GM12878 (cell line): ENCODE measurements at regions not wholly inside any gene's neighbourhood (a gene's known extent, or its start where the extent isn't known, plus 50 kb on each side); places are given as distances from the start of the nearest gene placed in this dataset.

Experiments used
- ATAC-seq: fragments of 200-7000 bp; cut with Tn5 transposase; 3 replicates; pipeline ENCODE4 v1.9.1; 2020; ENCODE audit warnings: mild to moderate bottlenecking, moderate library complexity
- BruUV-seq: library from RNA; stranded (reverse); fragments of 400-500 nt; replicated peaks from 2 replicates; lab custom pipeline; 2021; lab: Mats Ljungman, UMichigan
- CTCF ChIA-PET: fragments of 300-600 bp; sonication (Branson Sonifier 250); formaldehyde crosslinking; extraction: SDS; loops from one replicate; lab custom pipeline; 2021; ENCODE audit warnings: inconsistent platforms; lab: Yijun Ruan, JAX
- POLR2A ChIA-PET: fragments of 350-600 bp; formaldehyde crosslinking; extraction: SDS; loops from one replicate; lab custom pipeline; 2021; ENCODE audit warnings: inconsistent platforms; lab: Charles Lee
- RAD21 ChIA-PET: fragments of 300-600 bp; sonication (Branson Sonifier 250); formaldehyde crosslinking; loops from one replicate; lab custom pipeline; 2023; ENCODE audit warnings: antibody characterized with exemption; ENCODE audit not compliant: unreplicated experiment; lab: Charles Lee
- SMC1A ChIA-PET: fragments of 300-600 bp; sonication (Branson Sonifier 250); formaldehyde crosslinking; loops from one replicate; lab custom pipeline; 2023; ENCODE audit not compliant: unreplicated experiment, uncharacterized antibody; lab: Charles Lee
- DNase-seq: peaks from one replicate; pipeline ENCODE4 v3.0.0-alpha.2; 2011; ENCODE audit warnings: low read depth, low spot score
- FAIRE-seq: peaks from 3 replicates; lab custom pipeline; 2011; peaks lifted over from hg19 to GRCh38; lab: Jason Lieb, UNC
- H2AFZ ChIP-seq: 2 replicates; pipeline ENCODE4 v1.6.0; 2011; ENCODE audit warnings: low read depth, low read length, control low read depth; ENCODE audit not compliant: control insufficient read depth
- H3K27ac ChIP-seq: 2 replicates; pipeline ENCODE4 v1.5.1; 2011; ENCODE audit warnings: control low read depth; ENCODE audit not compliant: control insufficient read depth, insufficient read depth
- H3K27me3 ChIP-seq, 2 experiments: replicated peaks in 1 of 2; 2 replicates each; pipeline versions ENCODE4 v1.6.0 to v1.6.1; 2011; ENCODE audit warnings: low read length in 1 of 2; ENCODE audit not compliant: control insufficient read depth in 2 of 2, insufficient read depth in 2 of 2
- H3K36me3 ChIP-seq, 2 experiments: 2 replicates each; pipeline ENCODE4 v1.5.1; 2011; ENCODE audit warnings: low read length in 1 of 2; ENCODE audit not compliant: control insufficient read depth in 2 of 2, insufficient read depth in 2 of 2
- H3K4me1 ChIP-seq: 2 replicates; pipeline ENCODE4 v1.6.1; 2011; ENCODE audit warnings: mild to moderate bottlenecking, low read length, moderate library complexity, mixed read lengths; ENCODE audit not compliant: control insufficient read depth, insufficient read depth
- H3K4me2 ChIP-seq: 2 replicates; pipeline ENCODE4 v1.6.0; 2011; ENCODE audit warnings: control low read depth; ENCODE audit not compliant: control insufficient read depth, insufficient read depth
- H3K4me3 ChIP-seq: fragments of 200-600 bp; sonication (generic); 2 replicates; pipeline ENCODE4 v1.5.1; 2016
- H3K79me2 ChIP-seq: 2 replicates; pipeline ENCODE4 v1.6.0; 2011; ENCODE audit warnings: low read length; ENCODE audit not compliant: control insufficient read depth, insufficient read depth
- H3K9ac ChIP-seq: 2 replicates; pipeline ENCODE4 v1.8.0; 2011; ENCODE audit warnings: low read length, control low read depth, mixed read lengths; ENCODE audit not compliant: control insufficient read depth, insufficient read depth
- H3K9me3 ChIP-seq: replicated peaks from 3 replicates; pipeline ENCODE4 v1.5.1; 2011; ENCODE audit warnings: mild to moderate bottlenecking, low read length; ENCODE audit not compliant: control insufficient read depth, insufficient read depth
- H4K20me1 ChIP-seq: 2 replicates; pipeline ENCODE4 v1.6.0; 2011; ENCODE audit not compliant: control insufficient read depth, insufficient read depth
- CREB1 ChIP-seq: IDR thresholded peaks from 2 replicates; pipeline ENCODE4 v1.6.1; 2012; ENCODE audit warnings: low read depth, mild to moderate bottlenecking, inconsistent platforms
- GABPA ChIP-seq: IDR thresholded peaks from 2 replicates; pipeline ENCODE4 v1.6.1; 2014; ENCODE audit warnings: antibody characterized with exemption, low read depth, mild to moderate bottlenecking, inconsistent platforms
- MTA3 ChIP-seq: IDR thresholded peaks from 2 replicates; pipeline ENCODE4 v1.6.1; 2012; ENCODE audit warnings: low read length, inconsistent platforms, borderline replicate concordance
- MYB ChIP-seq: fragments of 150-350 bp; IDR thresholded peaks from 2 replicates; pipeline ENCODE4 v1.6.1; 2014; ENCODE audit warnings: mild to moderate bottlenecking, low read depth, low read length, borderline replicate concordance
- NFYA ChIP-seq: IDR thresholded peaks from 2 replicates; pipeline ENCODE4 v1.6.1; 2011; ENCODE audit warnings: low read depth, mild to moderate bottlenecking, low read length, improper control_type of control experiment, borderline replicate concordance
- SREBF1 ChIP-seq: IDR thresholded peaks from 2 replicates; pipeline ENCODE4 v1.6.1; 2012; ENCODE audit warnings: mild to moderate bottlenecking, low read length
- SUPT20H ChIP-seq: IDR thresholded peaks from 2 replicates; pipeline ENCODE4 v1.6.1; 2011; ENCODE audit warnings: low read depth, mild to moderate bottlenecking, low read length, moderate library complexity, borderline replicate concordance; ENCODE audit not compliant: control insufficient read depth
- ZNF592 ChIP-seq: fragments of 450-650 bp; IDR thresholded peaks from 2 replicates; pipeline ENCODE4 v1.6.1; 2017; ENCODE audit warnings: mild to moderate bottlenecking, moderate library complexity
- ZNF687 ChIP-seq: fragments of 450-650 bp; IDR thresholded peaks from 2 replicates; pipeline ENCODE4 v1.6.1; 2017; ENCODE audit warnings: mild to moderate bottlenecking, moderate library complexity
- WGBS: methylation state at CpG from one replicate; pipeline ENCODE4 v1.1.6; 2016; ENCODE audit warnings: low lambda C conversion rate; ENCODE audit not compliant: insufficient replicate concordance, insufficient coverage; ENCODE audit errors: missing lambda C conversion rate; 5-methylcytosine and 5-hydroxymethylcytosine counted together
- in situ Hi-C: fragments of 300-500 bp; cut with MboI; formaldehyde crosslinking; loops from 9 replicates; pipeline ENCODE4 v1.14.3; 2018; ENCODE audit warnings: mixed read lengths
- intact Hi-C: fragments of 100-400 bp; cut with micrococcal nuclease; formaldehyde crosslinking; loops from one replicate; pipeline ENCODE4 v1.14.2; 2022; ENCODE audit not compliant: unreplicated experiment

- H3K4me2 ChIP-seq: no peak overlapping the region
- TF ChIP-seq ZNF687 (no peak), MTA3 (no peak), GABPA (no peak), SUPT20H (no peak), SREBF1 (no peak), MYB (no peak), ZNF592 (no peak), NFYA (no peak), CREB1 (no peak)
- H3K9ac ChIP-seq: no peak overlapping the region
- SMC1A ChIA-PET: no interaction called here
- intact Hi-C loops: no loop called here
- no peaks in the 10 kb centered on the region for H3K4me1 ChIP-seq
- H2AFZ ChIP-seq: no peak overlapping the region
- no TSS peak for BruUV-seq
- no peaks in the 10 kb centered on the region for H3K79me2 ChIP-seq
- H3K27me3 ChIP-seq: no peaks in the 10 kb centered on the region
- no peaks in the 10 kb centered on the region for H3K9me3 ChIP-seq
- no peak overlapping the region for H3K4me3 ChIP-seq
- in situ Hi-C loops: no loop called here
- no peak overlapping the region for H3K27ac ChIP-seq
- CTCF ChIA-PET: interaction anchor here (1.4 kb wide), 1 partner anchor 13 kb away, joined by 5 read pairs; no protein-coding TSS in a partner anchor
- DNase-seq (no peak), FAIRE-seq (no peak), ATAC-seq (no peak)
- 94% methylated on average over 9 of the region's 9 CpGs for WGBS
- POLR2A ChIA-PET: no interaction called here
- RAD21 ChIA-PET: no interaction called here
- no peaks in the 10 kb centered on the region for H3K36me3 ChIP-seq
- no peaks in the 10 kb centered on the region for H4K20me1 ChIP-seq
Observed at GRCh38 chr12:93274937-93275336, 102.8 kb upstream of the NUDT4 start.
